NCI-H2029 (cell line): ENCODE measurements at regions not wholly inside any gene's neighbourhood (a gene's known extent, or its start where the extent isn't known, plus 50 kb on each side); places are given as distances from the start of the nearest gene placed in this dataset.
A peak's percentile ranks its signal among the peaks of the same experiment; 100 is the strongest.
"Not testable (repeated sequence)": the region's sequence is repeated elsewhere in the genome, so short reads cannot be mapped to it uniquely, and the experiment has no call there.

ENCODE experiments used
- DNase-seq: peaks from one replicate; lab custom pipeline; 2025; lab: John Stamatoyannopoulos, UW

DNA sequence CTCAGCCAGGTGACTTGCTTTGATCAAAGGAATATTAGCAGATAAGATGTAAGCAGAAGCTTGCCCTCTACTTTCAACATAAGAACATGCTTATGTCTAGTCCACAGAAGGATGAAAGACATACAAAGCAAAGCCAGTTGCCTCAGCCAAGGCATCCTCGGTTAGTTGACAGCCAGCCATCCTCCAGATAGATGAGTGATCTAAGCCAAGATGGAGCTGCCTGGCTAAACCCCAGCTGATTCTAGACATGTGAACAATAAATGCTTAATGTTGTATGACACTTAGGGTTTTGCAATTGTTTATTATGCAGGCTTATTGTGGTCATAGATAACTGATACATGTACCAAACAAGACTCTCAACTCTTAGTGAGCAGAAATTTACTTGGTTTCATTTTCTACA lies 157.6 kb upstream of the TMTC2 start:
- no peak for DNase-seq

DNA sequence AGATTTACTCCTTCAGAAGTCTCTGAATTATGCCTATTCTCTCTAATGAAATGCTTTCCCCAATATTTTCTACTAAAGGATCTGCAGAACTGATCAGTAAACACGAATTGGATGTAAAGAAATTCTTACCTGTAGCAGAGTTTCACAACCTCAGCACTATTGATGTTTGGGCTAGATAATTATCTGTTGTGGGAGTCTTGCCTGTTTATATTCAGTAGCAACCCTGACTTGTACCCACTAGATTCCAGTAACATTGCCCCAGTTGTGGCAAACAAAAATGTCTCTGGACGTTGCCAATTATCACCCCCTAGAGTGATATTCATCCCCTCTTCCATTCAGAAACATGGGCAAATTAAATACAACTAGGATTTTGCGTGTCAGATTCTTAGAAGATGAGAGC lies 156.8 kb upstream of the TMTC2 start:
- DNase-seq = no peak

DNA sequence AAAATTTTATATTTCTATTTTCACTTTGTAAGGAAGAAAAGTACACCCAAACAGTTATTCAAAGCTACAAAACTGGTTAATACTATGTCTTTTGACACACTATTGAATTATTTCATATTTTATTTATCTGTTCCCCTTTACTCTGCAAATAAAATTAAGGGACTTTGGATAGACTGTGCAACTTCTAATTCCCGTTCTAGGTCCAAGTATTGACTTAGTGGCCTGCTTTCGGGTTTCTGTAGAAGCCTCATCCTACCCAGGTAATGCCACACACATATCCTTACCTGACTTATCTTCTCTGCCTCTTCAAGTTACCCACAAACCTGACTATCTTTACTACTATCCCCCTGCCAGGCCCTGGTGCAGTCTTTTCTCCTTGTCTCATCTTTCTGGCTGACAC lies 156.3 kb upstream of the TMTC2 start:
- no peak for DNase-seq

DNA sequence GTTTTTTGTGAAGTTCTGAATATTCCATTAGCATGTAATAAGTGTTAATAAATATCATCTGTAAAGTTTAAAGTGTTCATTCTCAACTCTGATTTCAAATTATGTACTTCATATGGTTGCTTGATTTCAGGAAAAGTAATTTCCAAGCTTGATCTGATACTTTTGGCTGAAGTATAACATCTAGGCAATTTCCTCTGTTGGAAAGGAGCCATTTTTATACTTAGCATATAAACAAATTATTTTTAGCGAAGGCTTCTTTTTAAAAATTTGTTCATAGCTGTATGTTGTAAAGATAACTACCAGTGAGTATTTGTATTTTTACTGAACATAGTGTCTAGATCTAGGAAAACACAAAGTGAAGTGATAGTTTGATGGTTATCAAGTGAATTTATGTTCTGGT lies 153.4 kb upstream of the TMTC2 start:
- no peak for DNase-seq

DNA sequence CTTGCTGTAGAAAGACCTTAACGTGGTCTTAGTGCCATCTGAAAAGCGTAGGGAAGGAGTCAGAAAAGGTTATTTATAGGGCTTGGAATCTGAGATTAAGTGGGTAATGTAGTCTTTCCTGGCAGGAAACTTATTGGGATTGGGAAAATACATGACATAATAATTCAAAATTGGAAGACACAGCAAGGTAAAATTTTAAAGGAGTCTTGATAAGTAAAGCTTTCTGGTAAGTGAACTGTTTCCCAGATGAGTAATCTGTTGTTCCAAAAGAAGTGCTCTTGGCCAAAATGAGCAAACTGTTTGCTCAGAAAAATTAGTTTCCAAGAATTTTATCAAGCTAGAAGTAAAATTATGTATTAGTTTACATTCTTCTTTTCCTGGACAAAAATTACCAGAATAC lies 149.3 kb upstream of the TMTC2 start:
- DNase-seq = no peak

DNA sequence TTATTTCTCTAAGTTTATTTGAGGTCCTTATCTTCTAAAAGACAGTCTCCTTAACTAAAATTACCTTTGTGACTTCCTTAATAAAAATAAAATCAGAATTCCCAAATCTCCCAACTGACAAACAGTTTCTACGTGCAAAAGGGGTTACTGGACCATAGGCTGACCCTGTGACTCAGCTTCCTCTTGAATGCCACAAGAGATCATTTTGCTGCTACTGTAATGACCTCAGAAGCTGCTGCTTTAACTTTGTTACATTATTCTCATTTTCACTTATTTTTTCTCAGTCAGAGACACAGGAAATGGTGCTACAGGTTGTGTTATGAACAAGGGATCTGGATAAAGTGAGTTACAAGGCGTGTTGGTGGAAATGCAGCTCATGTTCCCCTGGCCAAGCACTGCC lies 132.2 kb upstream of the TMTC2 start:
- DNase-seq = no peak

DNA sequence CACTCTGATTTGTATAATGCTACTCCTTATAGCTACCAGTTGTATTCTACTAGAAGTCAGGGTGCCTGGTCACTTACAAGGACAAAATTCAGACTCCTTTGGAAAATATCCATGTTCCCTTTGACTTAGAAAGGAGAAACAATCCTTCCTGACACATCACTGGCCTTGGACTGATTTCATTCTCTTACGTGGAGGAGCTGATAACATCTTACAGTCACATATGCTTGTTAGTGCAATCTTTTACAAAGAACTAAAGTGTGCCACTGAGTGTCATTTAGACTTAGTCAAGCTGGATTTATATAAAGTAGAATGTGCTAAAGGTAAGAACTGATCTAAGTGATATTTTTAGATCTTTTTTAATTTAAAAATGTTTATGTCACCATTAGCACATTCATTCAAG lies 131.0 kb upstream of the TMTC2 start:
- DNase-seq = no peak

DNA sequence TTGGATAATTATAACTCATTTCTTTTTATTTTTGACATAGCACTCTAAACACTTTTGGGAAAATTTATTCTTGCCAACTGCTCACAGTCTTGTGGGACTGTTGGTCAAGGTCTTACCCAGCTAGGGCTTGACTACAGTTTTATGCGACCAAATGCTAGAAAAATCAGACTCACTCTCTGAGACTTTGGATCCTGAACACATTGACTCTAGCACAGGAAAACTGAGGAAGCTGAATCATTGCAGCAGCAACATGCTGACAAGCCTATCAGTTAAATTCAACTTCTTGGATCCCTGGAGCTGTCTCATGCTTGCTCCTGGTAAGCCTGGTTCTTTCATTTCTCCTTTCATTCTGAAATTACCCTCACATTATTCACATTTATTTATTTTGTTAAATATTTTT lies 120.7 kb upstream of the TMTC2 start:
- no peak for DNase-seq

DNA sequence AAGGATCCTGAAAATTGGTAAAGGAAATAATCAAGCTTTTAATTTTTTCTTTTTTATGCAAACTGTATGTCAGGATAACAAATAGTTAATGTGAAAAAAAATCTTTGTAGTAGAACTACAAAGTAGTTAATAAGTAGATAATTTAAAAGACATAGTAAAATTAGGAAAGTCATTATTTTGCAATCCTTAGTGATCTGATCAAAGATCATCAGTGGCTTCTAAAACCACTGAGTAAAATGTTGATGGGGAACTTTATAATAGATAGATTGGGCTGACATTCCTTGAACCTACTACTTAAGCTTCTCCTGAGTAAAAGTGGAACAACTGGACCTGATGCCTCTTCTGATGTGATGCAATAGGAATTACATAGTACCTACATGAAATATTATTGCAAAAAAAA lies 119.0 kb upstream of the TMTC2 start:
- DNase-seq = no peak

DNA sequence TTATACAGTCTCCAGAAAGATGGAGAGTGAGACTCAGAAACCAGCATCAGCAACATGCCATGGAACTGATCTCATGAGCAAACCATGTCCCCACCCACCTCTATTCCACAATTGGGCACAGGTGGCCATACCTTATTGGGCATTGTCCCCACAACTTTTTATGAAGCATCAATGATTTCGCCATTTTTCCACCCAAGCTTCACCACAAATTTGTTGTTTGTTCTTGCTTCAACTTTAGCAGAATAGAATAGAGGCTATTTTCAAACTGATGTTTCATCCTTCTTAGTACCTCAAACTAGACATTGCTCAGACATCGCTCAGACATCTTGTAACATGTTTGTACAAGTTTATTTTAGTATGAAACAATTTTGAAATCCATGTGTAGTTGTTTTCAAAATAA lies 112.5 kb upstream of the TMTC2 start:
- DNase-seq = no peak

DNA sequence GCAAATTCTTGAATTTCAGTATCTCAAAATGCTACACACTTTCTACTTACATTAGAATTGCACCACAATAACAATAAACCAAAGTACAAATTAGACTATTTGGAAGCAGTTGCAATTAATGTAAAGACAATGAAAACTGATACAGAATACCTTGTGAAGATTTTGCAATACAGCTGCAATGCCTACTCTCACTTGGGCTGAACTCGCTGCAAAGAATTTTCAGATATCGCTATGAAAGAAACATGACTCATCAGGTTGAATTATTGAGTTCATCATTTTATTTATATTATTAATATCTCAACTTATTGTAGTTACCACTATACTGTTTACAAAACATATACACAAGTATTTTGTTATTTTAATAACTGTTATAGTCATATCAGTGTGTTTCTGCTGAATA lies 108.0 kb upstream of the TMTC2 start:
- DNase-seq = no peak

DNA sequence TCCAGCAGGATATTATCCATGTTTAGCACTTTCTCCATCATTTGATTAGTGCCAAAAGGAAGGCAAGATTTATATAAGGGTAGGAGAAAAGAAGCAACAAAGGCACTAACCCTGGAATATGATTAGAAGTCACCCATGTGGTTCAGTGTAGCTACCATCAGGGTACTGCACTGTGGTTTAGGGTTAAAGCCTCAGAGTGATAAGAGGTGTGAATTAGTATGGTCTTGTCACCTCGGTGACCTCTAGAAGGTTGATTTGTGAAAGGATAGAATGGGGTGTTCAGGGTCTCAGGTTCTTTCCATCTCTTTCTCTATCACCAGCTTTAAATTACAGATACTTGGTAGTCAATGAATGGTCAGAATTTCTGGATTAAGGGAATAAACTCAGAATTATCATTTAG lies 103.0 kb upstream of the TMTC2 start:
- DNase-seq = no peak

DNA sequence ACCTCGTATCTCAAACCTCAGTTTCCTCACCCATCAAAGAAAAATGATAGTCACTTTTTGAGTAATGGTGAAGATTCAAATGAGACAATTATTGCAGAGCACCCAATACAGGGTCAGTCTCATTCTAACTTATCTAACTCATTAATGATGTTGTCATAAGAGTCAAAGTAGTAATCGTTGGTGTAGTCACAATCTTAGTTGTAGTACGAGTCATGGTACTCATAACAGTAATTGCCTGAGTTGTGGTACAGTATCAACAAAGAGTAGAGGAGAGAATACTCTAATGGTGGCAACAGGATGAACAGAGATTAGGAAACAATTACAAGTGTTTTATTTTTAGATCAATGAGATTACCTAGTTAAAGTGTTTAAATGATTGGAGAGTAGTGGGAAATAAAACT lies 93.6 kb upstream of the TMTC2 start:
- no peak for DNase-seq

DNA sequence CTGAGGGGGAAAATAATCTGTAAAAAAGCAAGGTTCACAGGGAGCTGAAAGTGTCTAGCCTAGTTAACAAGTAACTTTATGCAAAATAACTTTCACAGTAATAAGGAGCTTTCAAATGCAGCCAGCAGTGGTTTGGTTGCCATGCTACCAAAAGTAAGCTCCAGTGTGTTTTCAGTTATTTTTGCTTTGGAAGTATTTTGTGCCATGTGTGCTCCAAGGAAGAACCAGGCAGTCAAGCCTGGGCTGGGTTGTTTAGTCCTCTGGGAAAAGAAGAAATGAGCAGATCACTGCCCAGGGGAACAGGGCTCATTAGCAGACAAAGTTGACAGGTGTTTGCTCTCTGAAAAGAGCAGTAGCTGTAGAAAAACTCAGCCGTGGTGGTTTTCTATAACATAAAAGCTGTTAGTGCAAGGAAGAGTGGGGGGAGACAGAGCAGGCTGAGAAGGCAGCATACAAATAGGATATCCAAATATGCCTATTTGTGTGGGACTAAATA lies 92.8 kb upstream of the TMTC2 start:
- DNase-seq = no peak

DNA sequence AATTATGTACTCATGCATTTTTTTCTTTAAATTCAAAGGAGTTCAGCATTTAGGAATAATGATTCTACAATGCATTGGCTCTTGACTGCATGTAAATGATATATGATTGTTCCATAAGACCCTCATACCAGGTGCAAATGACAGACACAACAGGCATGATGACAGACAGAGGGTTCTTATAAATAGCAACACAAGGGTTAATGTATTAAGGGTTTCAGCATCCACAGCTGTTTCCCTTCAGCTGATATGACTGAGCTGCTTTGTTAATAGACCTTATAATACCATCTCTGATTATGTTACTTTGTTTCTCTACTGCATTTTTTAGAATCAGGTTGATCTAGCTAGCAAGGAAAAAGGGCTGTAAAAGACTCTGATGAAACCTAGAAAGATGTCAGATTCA lies 90.8 kb upstream of the TMTC2 start:
- no peak for DNase-seq

DNA sequence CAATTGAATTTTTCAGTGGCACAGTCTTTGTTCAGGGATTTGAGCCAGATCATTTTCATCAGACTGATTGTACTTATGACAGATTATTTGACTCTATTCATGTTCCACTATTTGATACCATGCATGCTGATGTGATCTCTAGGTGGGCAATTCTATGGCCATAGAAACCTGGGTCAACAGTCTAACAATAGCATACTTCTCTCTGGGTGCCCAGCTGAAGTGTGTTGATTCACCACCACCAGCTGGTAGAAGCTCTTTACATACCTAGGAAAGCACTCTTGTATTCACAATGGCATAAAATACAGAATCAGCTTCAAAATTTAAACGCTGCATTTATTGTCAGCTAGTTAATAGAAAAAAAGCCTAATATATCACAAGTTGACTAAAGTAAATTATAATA lies 90.2 kb upstream of the TMTC2 start:
- DNase-seq = peak; percentile 77

DNA sequence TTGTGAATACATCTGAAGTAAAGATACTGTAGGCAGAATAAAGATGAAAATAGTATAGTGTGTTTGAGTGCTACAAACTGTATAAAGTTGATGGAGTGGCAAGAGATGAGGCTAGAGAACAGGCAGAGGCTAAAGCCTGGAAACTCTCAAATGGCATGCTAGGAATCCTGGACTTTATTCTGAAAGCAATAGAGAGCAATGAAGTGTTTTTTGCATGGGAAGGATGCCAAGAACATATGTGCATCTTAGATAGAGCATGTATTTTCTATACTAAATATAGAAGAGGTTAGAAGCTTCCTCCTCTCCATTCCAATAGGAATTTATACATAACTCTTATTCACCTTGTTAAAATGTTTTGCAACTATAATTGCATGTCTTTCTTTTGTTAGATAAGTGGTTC lies 86.3 kb upstream of the TMTC2 start:
- DNase-seq = no peak

DNA sequence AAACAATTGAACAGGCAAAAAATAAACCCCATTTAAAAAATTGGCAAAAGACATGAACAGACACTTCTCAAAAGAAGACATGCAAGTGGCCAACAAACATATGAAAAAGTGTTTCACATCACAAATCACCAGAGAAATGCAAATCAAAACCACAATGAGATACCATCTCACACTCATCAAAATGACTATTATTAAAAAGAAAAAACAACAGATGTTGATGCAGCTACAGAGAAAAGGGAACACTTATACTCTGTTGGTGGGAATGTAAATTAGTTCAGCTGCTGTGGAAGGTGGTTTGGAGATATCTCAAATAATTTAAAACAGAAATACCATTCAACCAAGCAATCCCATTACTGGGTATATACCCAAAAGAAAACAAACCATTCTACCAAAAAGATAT lies 83.1 kb upstream of the TMTC2 start:
- not testable (repeated sequence) for DNase-seq

DNA sequence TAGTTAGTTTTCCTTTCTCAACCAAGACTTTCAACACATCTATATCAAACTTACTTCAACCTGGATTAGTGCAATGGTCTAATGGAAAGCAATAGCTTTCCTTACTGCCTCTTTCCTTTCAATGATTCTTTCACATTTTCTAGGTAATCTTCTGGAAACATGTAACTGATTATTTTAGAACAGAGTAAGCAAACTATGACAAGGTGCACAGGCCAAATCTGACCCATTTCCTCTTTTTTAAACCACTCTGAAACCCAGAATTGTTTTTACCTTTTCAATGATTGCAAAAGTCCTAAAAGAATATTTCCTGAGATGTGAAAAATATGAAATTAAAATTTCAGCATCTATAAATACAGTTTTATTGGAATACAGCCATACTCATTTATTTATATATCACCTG lies 81.6 kb upstream of the TMTC2 start:
- DNase-seq = no peak

DNA sequence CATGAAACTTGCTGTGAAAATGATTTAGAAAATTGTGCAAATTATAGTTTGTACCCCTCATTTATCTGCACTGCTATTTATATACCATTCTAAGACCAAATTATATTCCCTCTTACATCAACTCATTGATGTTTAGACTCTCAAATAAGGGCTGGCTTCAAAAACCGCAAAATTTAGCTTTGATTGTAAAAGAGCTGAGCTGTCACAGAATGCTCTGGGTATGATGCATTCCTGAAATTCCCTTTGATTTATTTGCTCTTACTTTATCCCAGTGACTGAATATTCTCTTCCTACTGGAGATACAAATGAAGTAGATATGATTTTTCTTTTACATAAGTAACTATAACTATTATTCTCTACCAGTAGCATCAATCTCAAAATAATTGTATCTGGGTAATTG lies 78.0 kb upstream of the TMTC2 start:
- DNase-seq = no peak

DNA sequence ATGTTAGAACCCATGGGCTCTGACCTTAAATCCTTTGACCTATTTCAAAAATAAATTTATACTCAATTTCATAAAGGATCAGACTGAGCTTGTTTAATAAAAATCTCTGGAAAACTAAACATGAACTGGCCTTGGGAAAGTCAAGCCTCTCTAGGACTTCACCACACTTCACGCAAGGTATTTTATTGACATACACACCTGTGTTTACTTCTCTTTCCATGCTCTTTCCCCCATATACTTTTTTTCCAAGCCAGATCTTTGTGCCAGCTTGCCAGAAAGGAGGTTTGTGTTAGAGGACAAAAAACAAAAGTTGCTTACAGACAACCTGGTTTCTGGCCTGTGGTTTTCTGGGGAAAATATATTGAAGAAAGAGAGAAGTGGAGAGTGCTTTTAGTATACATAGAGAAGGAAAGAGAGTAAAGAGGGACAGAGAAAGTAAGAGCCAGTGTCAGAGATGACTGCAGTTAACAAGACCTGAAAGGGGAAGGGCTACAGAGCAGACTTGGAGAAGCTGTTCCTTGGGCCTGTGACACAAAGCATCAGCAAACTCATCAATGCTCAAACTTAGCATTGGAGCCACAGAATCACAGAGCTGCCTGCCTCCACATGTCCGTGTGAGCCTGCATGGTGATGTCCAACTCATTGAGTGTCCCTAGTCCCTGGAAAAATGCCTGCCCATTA lies 77.3 kb upstream of the TMTC2 start:
- DNase-seq = no peak

DNA sequence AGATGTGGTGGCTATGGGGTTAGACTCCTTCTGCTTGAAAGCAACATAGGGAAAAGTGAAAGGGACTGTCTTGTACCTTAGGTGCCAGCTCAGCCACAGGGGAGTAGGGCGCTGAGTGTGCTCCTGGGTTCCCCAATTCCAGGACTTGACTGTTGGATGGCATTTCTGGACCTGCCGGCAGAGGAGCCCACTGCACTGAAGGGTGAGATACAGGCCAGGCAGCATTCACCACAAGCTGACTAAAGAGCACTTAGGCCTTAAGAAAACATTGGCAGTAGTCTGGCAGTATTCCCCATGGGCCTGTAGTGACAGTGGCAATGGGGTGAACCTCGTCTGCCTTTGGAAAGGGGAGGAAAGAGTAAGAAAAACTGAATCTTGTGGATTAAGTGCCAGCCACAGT lies 67.1 kb upstream of the TMTC2 start:
- no peak for DNase-seq

DNA sequence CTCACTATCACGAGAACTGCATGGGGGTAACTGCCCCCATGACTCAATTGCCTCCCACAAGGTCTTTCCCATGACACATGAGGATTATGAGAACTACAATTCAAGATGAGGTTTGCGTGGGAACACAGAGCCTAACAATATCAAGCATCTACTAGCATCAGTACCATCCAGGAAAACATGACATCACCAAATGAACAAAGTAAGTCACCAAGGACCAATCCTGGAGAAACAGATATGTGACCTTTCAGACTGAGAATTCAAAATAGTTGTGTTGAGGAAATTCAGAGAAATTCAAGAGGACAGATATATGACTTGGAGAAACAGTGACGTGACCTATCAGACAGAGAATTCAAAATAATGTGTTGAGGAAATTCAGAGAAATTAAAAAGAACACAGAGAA lies 65.8 kb upstream of the TMTC2 start:
- DNase-seq = no peak

DNA sequence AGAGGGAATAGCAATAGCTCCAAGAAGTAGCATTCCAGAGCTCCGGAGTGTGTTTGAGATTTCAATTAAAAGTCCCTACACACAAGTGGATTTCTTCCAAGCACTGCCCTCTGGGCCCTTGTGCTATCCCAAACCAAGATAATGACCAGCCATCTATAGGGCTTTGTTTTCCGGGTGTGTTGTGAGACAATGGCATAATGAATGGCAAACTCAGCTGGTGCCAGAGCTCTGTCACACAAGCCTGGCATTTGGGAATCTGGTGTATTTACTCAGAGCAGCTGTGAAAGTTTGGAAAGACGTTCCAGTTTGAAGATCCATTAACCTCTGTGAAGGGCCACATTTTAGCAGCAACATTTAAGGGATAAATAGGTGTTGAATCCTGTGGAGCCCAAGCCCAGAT lies 61.2 kb upstream of the TMTC2 start:
- no peak for DNase-seq

DNA sequence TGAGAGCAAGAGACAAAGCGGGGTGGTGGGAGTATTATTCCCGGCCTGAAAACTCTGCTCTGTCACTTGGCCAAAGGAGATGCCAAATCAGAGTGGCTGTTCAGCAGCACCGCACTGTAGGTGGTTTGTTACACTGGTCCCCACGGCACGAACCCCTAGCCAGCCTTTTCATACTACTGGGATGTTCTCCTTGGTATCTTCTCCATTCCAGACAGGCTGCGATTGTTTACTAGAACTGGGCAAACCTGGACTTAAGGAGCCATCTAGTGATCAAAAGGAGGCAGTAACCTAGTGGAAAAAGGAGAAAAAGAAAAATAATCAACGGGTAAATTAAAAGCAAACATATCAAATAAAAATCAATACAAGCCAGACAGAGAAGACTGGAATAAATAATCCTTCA lies 58.9 kb upstream of the TMTC2 start:
- DNase-seq = peak; percentile 9
